GM23338 (cell line): ENCODE measurements at regions not wholly inside any gene's neighbourhood (a gene's known extent, or its start where the extent isn't known, plus 50 kb on each side); places are given as distances from the start of the nearest gene placed in this dataset.
"Not testable (repeated sequence)": the region's sequence is repeated elsewhere in the genome, so short reads cannot be mapped to it uniquely, and the experiment has no call there.

Source experiments
- ATAC-seq: fragments of 200-7000 bp; cut with Tn5 transposase; 3 replicates; pipeline ENCODE4 v1.9.1; 2020
- DNase-seq: peaks from one replicate; pipeline ENCODE4 v3.0.0-alpha.2; 2015; ENCODE audit warnings: low spot score
- H2AFZ ChIP-seq: fragments of 200-600 bp; sonication (generic); 2 replicates; pipeline ENCODE4 v1.8.0; 2016; ENCODE audit warnings: antibody characterized with exemption, mild to moderate bottlenecking, moderate library complexity
- H3F3A ChIP-seq: fragments of 200-600 bp; sonication (generic); replicated peaks from 2 replicates; pipeline ENCODE4 v1.8.0; 2017; ENCODE audit warnings: antibody characterized with exemption, mixed run types, low read depth
- H3K27ac ChIP-seq: fragments of 200-600 bp; sonication (generic); 2 replicates; pipeline ENCODE4 v1.6.1; 2016; ENCODE audit warnings: low read depth
- H3K27me3 ChIP-seq: fragments of 200-600 bp; sonication (generic); 2 replicates; pipeline ENCODE4 v1.8.0; 2016; ENCODE audit warnings: mild to moderate bottlenecking, mixed run types, moderate library complexity; ENCODE audit not compliant: insufficient read depth
- H3K36me3 ChIP-seq: fragments of 200-600 bp; sonication (generic); 2 replicates; pipeline ENCODE4 v1.8.0; 2016; ENCODE audit warnings: mild to moderate bottlenecking; ENCODE audit not compliant: insufficient read depth
- H3K4me1 ChIP-seq: fragments of 200-600 bp; sonication (generic); 2 replicates; pipeline ENCODE4 v1.8.0; 2016; ENCODE audit warnings: mild to moderate bottlenecking, moderate library complexity; ENCODE audit not compliant: insufficient read depth
- H3K4me2 ChIP-seq: fragments of 200-600 bp; sonication (generic); 2 replicates; pipeline ENCODE4 v1.7.1; 2017; ENCODE audit warnings: mixed run types
- H3K4me3 ChIP-seq: fragments of 200-600 bp; sonication (generic); 2 replicates; pipeline ENCODE4 v1.6.1; 2016; ENCODE audit warnings: mixed run types
- H3K79me2 ChIP-seq: fragments of 200-600 bp; sonication (generic); replicated peaks from 2 replicates; pipeline ENCODE4 v1.8.0; 2017; ENCODE audit warnings: mild to moderate bottlenecking; ENCODE audit not compliant: insufficient read depth
- H3K9me2 ChIP-seq: fragments of 200-600 bp; sonication (generic); 2 replicates; pipeline ENCODE4 v1.8.0; 2017; ENCODE audit not compliant: insufficient read depth
- H4K20me1 ChIP-seq: fragments of 200-600 bp; sonication (generic); replicated peaks from 2 replicates; pipeline ENCODE4 v1.8.0; 2017; ENCODE audit warnings: mild to moderate bottlenecking; ENCODE audit not compliant: insufficient read depth
- H3K27ac Mint-ChIP-seq: 2 replicates; pipeline ENCODE4 v1.8.0; 2020; ENCODE audit warnings: inconsistent platforms, mild to moderate bottlenecking, moderate library complexity, mixed read lengths
- H3K27me3 Mint-ChIP-seq: 3 replicates; pipeline ENCODE4 v1.8.0; 2022; ENCODE audit warnings: low read depth, mild to moderate bottlenecking, moderate library complexity, mixed read lengths, inconsistent platforms; ENCODE audit not compliant: insufficient read depth, poor library complexity
- H3K36me3 Mint-ChIP-seq: 3 replicates; pipeline ENCODE4 v1.8.0; 2021; ENCODE audit warnings: low read depth, mild to moderate bottlenecking, inconsistent platforms, moderate library complexity, mixed read lengths
- H3K4me1 Mint-ChIP-seq: 3 replicates; pipeline ENCODE4 v1.8.0; 2020; ENCODE audit warnings: mild to moderate bottlenecking, inconsistent platforms, mixed read lengths
- H3K4me3 Mint-ChIP-seq: 3 replicates; pipeline ENCODE4 v1.8.0; 2021; ENCODE audit warnings: moderate library complexity, mild to moderate bottlenecking, inconsistent platforms, mixed read lengths
- H3K9me3 Mint-ChIP-seq: 3 replicates; pipeline ENCODE4 v1.8.0; 2020; ENCODE audit warnings: moderate library complexity, mild to moderate bottlenecking, inconsistent platforms, mixed read lengths
- CTCF ChIP-seq, 2 experiments: fragments of 200-600 bp in 1 of 2; sonication (generic) in 1 of 2; conservative IDR thresholded peaks; 2 replicates each; pipeline versions ENCODE4 v1.5.1 to v1.6.1; 2016 to 2017; ENCODE audit warnings: antibody characterized with exemption in 2 of 2, low read depth in 2 of 2, mild to moderate bottlenecking in 2 of 2, moderate library complexity in 1 of 2
- TF ChIP-seq, protein P1 (sequence below): fragments of 250-450 bp; sonication (Bioruptor Pico); IDR thresholded peaks from 2 replicates; pipeline ENCODE4 v1.5.0; 2020; ENCODE audit warnings: mild to moderate bottlenecking, moderate library complexity

- Histone ChIP-seq H3K36me3 (no peaks in the 10 kb centered on the region), H4K20me1 (no peaks in the 10 kb centered on the region), H2AFZ (no peak overlapping the region), H3K27me3 (no peaks in the 10 kb centered on the region), H3K27ac (no peak overlapping the region), H3K4me1 (no peaks in the 10 kb centered on the region), H3K9me2 (no peaks in the 10 kb centered on the region), H3K79me2 (no peaks in the 10 kb centered on the region), H3F3A (no peaks in the 10 kb centered on the region), H3K4me3 (no peak overlapping the region), H3K4me2 (no peak overlapping the region)
- Mint-ChIP-seq H3K36me3 (no peaks in the 10 kb centered on the region; the same call in 2 of the 3 replicates), H3K27me3 (peaks cover 2% of the 10 kb centered on the region), H3K27ac (no peak overlapping the region), H3K4me1 (no peaks in the 10 kb centered on the region), H3K9me3 (no peaks in the 10 kb centered on the region; the same call in 2 of the 3 replicates), H3K4me3 (no peak overlapping the region)
- no peak for DNase-seq
- no peak for ATAC-seq
- TF ChIP-seq CTCF (conservative IDR thresholded peaks at IDR 0.05; ENCODE audit: low read depth in 2 of 2): no peak
- TF ChIP-seq, protein P1, sequence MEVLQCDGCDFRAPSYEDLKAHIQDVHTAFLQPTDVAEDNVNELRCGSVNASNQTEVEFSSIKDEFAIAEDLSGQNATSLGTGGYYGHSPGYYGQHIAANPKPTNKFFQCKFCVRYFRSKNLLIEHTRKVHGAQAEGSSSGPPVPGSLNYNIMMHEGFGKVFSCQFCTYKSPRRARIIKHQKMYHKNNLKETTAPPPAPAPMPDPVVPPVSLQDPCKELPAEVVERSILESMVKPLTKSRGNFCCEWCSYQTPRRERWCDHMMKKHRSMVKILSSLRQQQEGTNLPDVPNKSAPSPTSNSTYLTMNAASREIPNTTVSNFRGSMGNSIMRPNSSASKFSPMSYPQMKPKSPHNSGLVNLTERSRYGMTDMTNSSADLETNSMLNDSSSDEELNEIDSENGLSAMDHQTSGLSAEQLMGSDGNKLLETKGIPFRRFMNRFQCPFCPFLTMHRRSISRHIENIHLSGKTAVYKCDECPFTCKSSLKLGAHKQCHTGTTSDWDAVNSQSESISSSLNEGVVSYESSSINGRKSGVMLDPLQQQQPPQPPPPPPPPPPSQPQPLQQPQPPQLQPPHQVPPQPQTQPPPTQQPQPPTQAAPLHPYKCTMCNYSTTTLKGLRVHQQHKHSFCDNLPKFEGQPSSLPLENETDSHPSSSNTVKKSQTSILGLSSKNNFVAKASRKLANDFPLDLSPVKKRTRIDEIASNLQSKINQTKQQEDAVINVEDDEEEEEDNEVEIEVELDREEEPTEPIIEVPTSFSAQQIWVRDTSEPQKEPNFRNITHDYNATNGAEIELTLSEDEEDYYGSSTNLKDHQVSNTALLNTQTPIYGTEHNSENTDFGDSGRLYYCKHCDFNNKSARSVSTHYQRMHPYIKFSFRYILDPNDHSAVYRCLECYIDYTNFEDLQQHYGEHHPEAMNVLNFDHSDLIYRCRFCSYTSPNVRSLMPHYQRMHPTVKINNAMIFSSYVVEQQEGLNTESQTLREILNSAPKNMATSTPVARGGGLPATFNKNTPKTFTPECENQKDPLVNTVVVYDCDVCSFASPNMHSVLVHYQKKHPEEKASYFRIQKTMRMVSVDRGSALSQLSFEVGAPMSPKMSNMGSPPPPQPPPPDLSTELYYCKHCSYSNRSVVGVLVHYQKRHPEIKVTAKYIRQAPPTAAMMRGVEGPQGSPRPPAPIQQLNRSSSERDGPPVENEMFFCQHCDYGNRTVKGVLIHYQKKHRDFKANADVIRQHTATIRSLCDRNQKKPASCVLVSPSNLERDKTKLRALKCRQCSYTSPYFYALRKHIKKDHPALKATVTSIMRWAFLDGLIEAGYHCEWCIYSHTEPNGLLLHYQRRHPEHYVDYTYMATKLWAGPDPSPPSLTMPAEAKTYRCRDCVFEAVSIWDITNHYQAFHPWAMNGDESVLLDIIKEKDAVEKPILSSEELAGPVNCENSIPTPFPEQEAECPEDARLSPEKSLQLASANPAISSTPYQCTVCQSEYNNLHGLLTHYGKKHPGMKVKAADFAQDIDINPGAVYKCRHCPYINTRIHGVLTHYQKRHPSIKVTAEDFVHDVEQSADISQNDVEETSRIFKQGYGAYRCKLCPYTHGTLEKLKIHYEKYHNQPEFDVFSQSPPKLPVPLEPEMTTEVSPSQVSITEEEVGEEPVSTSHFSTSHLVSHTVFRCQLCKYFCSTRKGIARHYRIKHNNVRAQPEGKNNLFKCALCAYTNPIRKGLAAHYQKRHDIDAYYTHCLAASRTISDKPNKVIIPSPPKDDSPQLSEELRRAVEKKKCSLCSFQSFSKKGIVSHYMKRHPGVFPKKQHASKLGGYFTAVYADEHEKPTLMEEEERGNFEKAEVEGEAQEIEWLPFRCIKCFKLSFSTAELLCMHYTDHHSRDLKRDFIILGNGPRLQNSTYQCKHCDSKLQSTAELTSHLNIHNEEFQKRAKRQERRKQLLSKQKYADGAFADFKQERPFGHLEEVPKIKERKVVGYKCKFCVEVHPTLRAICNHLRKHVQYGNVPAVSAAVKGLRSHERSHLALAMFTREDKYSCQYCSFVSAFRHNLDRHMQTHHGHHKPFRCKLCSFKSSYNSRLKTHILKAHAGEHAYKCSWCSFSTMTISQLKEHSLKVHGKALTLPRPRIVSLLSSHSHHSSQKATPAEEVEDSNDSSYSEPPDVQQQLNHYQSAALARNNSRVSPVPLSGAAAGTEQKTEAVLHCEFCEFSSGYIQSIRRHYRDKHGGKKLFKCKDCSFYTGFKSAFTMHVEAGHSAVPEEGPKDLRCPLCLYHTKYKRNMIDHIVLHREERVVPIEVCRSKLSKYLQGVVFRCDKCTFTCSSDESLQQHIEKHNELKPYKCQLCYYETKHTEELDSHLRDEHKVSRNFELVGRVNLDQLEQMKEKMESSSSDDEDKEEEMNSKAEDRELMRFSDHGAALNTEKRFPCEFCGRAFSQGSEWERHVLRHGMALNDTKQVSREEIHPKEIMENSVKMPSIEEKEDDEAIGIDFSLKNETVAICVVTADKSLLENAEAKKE (CRISPR knock-in tag): no peak
Observed at GRCh38 chr5:40346901-40347300, 332.8 kb upstream of the PTGER4 start.

- H3K27ac Mint-ChIP-seq: not testable (repeated sequence)
Observed at GRCh38 chr5:40338434-40338833, 341.3 kb upstream of the PTGER4 start.

More at GRCh38 chr5:40338434-40338833, 341.3 kb upstream of the PTGER4 start:
- H3K9me3 Mint-ChIP-seq, H3K4me1 ChIP-seq, H3K4me1 Mint-ChIP-seq, H3K36me3 Mint-ChIP-seq, H3K27me3 Mint-ChIP-seq, ATAC-seq, H3K27me3 ChIP-seq, H3K9me2 ChIP-seq, DNase-seq, H3K27ac ChIP-seq, H3K4me2 ChIP-seq, H3K79me2 ChIP-seq, H3K4me3 Mint-ChIP-seq, H3F3A ChIP-seq, H3K36me3 ChIP-seq, H4K20me1 ChIP-seq, H2AFZ ChIP-seq, H3K4me3 ChIP-seq: not testable (repeated sequence)
